ENCODE measurements at regions not wholly inside any gene's neighbourhood (a gene's known extent, or its start where the extent isn't known, plus 50 kb on each side); places are given as distances from the start of the nearest gene placed in this dataset.

DNA sequence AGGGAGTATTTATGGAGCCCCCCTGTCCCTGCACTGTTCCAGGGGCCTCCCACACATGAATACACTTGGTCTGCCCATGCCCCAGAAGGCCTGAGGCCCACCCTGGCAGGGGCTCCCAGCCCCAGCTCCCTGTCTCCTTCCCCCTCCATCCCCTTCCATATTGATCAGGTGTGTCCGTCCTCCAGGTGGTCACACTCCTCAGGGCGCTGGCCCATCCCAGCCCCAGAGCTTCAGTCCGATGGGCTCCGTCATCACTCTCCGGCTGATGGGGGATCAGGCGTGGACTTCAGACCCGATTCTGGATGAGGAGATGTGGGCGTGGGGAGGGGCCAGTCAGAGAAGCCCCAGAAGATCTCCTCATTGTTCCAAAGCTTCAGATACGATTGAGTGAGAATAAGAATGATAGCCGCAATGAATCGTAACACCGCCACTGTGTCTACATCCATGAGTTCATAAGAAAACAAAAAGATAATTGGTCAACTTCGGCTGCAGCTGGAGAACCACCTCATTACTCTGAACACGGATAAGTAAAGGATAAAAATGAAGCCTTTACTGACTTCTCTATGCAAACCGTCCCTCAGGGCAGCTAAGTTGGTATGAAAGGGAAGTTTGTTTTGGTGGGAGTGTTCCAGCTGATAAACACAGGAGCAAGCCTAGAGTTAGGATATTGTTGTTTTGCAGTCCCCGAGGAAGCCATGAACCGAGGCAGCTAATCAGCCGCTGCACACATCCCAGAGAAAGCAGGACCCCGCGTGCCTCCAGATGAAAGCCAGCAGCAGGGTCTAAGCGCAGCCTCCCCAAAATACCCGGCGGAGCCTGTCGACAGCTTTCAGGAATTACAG, 279.5 kb downstream of the NDUFA10 start:
- ChIA-PET POLR2A (no interaction called here), CTCF (no interaction called here)
- no peak for DNase-seq (ENCODE audit: low read depth, low spot score)
- no peak overlapping the region for H3K4me3 ChIP-seq (ENCODE audit: low read depth, low read length)
- TF ChIP-seq, protein P1, sequence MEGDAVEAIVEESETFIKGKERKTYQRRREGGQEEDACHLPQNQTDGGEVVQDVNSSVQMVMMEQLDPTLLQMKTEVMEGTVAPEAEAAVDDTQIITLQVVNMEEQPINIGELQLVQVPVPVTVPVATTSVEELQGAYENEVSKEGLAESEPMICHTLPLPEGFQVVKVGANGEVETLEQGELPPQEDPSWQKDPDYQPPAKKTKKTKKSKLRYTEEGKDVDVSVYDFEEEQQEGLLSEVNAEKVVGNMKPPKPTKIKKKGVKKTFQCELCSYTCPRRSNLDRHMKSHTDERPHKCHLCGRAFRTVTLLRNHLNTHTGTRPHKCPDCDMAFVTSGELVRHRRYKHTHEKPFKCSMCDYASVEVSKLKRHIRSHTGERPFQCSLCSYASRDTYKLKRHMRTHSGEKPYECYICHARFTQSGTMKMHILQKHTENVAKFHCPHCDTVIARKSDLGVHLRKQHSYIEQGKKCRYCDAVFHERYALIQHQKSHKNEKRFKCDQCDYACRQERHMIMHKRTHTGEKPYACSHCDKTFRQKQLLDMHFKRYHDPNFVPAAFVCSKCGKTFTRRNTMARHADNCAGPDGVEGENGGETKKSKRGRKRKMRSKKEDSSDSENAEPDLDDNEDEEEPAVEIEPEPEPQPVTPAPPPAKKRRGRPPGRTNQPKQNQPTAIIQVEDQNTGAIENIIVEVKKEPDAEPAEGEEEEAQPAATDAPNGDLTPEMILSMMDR (IDR thresholded peaks at IDR 0.05; ENCODE audit: insufficient read depth, low read length, missing control alignments): no peak

DNA sequence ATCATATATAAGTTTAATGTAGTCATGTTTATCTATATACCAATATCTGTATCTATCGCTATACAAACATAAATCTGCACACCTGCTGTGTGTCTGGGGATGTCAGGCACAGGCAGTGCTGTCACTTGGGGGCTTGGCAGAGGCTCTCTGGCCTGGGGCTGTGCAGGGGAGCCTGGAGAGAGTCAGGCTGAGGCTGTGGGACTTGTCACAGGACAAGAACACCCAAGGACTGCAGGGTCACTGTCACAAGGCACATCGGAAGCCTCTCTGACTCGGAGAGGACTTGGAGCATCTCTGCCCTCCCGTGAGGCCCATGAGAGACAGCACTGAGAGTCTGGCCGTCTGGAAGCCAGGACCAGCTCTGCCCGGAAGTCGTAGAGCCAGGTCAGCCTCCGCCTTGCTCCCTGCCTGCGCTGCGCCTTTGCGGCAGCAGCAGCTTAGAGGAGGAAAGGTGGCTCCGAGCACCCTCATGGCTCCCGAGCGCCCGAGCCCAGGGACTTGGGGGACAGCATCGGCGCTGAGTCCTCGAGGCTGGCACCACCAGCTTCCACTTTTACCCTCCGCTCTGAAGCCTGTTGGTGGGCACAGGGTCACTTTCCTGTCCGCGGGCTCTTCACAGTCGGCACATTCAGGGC, 280.3 kb downstream of the NDUFA10 start:
- no peak overlapping the region for H3K4me3 ChIP-seq (ENCODE audit: low read depth, low read length)
- ChIA-PET CTCF (no interaction called here), POLR2A (no interaction called here)
- no peak for DNase-seq (ENCODE audit: low read depth, low spot score)
- TF ChIP-seq, protein P1 (IDR thresholded peaks at IDR 0.05; ENCODE audit: insufficient read depth, low read length, missing control alignments): no peak

DNA sequence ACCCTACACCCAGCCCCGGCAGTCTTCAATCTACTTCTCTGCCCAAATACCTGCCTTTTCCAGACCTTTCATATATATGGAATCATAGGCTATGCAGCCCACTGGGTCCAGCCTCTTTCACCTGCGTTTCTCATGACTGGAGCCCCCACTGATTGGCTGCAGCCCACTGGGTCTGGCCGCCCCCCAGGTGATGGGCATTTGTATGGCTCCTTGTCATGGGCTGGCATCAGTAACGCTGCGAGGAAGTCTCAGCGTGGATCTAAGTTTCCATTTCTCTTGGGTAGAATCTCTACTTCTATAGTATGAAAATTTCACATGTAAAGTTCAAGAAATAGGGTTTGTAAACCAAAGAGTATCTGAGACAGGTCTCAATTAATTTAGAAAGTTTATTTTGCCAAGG, 281.9 kb downstream of the NDUFA10 start:
- ChIA-PET CTCF (no interaction called here), POLR2A (no interaction called here)
- TF ChIP-seq, protein P1 (IDR thresholded peaks at IDR 0.05; ENCODE audit: insufficient read depth, low read length, missing control alignments): no peak
- no peak overlapping the region for H3K4me3 ChIP-seq (ENCODE audit: low read depth, low read length)
- no peak for DNase-seq (ENCODE audit: low read depth, low spot score)

DNA sequence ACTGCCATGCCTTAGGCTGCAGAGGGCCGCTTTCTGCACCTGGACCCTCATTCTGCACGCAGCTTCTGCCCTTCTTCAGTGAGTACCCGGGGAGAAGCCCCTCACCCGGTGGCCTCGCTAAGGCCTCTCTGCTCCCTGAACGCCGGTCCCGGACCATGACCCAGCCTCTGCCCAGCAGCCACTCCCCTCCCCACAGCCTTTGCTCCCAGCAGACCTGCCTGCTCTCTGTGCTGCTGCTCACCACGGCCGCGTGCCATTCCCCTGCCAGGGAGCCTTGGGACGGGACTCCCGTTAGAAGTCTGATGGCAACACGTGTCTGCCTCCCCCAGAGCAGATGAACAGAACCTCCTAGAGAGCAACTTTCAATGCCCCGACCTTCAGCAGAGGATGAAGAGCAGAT, 282.8 kb downstream of the NDUFA10 start:
- CTCF ChIA-PET: no interaction called here
- TF ChIP-seq, protein P1 (IDR thresholded peaks at IDR 0.05; ENCODE audit: insufficient read depth, low read length, missing control alignments): no peak
- no peak overlapping the region for H3K4me3 ChIP-seq (ENCODE audit: low read depth, low read length)
- POLR2A ChIA-PET: no interaction called here
- no peak for DNase-seq (ENCODE audit: low read depth, low spot score)

DNA sequence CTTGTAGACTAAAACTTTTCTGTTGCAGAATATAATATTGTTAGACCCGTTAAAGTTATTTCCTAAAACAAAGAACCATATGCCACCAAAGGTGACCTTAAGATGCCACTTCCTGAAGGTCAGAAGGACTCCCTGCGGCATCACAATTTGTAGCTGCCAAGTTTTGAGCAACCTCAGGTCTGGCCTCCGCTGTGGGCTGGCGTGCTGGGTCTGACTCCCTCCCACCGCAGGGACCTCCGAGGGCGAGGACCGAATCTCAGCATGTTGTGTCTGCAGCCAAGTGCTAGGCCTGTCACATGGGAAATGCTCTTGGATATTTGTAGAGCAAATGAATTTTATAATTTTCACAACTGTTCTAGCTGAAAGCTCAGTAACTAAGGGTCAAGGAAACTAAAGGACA, 285.9 kb downstream of the NDUFA10 start:
- POLR2A ChIA-PET: no interaction called here
- TF ChIP-seq, protein P1 (IDR thresholded peaks at IDR 0.05; ENCODE audit: insufficient read depth, low read length, missing control alignments): no peak
- H3K4me3 ChIP-seq (ENCODE audit: low read depth, low read length): no peak overlapping the region
- CTCF ChIA-PET: no interaction called here
- DNase-seq (ENCODE audit: low read depth, low spot score): no peak

DNA sequence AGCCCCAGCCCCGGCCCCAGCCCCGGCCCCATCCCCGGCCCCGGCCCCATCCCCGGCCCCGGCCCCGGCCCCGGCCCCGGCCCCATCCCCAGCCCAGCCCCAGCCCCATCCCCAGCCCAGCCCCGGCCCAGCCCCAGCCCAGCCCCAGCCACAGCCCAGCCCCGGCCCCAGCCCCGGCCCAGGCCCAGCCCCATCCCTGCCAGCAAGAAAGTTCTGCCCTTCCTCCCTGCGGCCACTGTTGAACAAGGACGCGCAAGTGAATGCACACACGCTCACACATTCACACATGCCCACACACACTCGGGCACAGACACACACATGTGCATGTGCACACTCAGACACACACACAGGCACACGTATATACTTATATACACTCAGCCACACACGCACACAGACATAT, 287.0 kb downstream of the NDUFA10 start:
- no peak for DNase-seq (ENCODE audit: low read depth, low spot score)
- CTCF ChIA-PET: no interaction called here
- no peak overlapping the region for H3K4me3 ChIP-seq (ENCODE audit: low read depth, low read length)
- TF ChIP-seq, protein P1 (IDR thresholded peaks at IDR 0.05; ENCODE audit: insufficient read depth, low read length, missing control alignments): no peak
- POLR2A ChIA-PET: no interaction called here
